IgD-negative memory B cell (primary cell): ENCODE measurements at regions not wholly inside any gene's neighbourhood (a gene's known extent, or its start where the extent isn't known, plus 50 kb on each side); places are given as distances from the start of the nearest gene placed in this dataset.
"Not testable (repeated sequence)": the region's sequence is repeated elsewhere in the genome, so short reads cannot be mapped to it uniquely, and the experiment has no call there.

Experiments
- H3K27ac Mint-ChIP-seq, 3 donors: one replicate each; pipeline ENCODE4 v1.8.0; 2020 to 2022; ENCODE audit warnings: mild to moderate bottlenecking in 3 of 3, mixed read lengths in 3 of 3, moderate library complexity in 1 of 3
- H3K27me3 Mint-ChIP-seq: one replicate; pipeline ENCODE4 v1.8.0; 2021; ENCODE audit warnings: mixed read lengths
- H3K36me3 Mint-ChIP-seq: one replicate; pipeline ENCODE4 v1.8.0; 2020; ENCODE audit warnings: mild to moderate bottlenecking, mixed read lengths
- H3K4me1 Mint-ChIP-seq, 3 donors: one replicate each; pipeline ENCODE4 v1.8.0; 2020 to 2022; ENCODE audit warnings: mixed read lengths in 3 of 3, mild to moderate bottlenecking in 1 of 3
- H3K4me3 Mint-ChIP-seq, 4 donors: one replicate each; pipeline ENCODE4 v1.8.0; 2020 to 2022; ENCODE audit warnings: mild to moderate bottlenecking in 4 of 4, mixed read lengths in 4 of 4, moderate library complexity in 3 of 4
- H3K9me3 Mint-ChIP-seq, 3 donors: one replicate each; pipeline ENCODE4 v1.8.0; 2020 to 2021; ENCODE audit warnings: mixed read lengths in 3 of 3, mild to moderate bottlenecking in 1 of 3

DNA sequence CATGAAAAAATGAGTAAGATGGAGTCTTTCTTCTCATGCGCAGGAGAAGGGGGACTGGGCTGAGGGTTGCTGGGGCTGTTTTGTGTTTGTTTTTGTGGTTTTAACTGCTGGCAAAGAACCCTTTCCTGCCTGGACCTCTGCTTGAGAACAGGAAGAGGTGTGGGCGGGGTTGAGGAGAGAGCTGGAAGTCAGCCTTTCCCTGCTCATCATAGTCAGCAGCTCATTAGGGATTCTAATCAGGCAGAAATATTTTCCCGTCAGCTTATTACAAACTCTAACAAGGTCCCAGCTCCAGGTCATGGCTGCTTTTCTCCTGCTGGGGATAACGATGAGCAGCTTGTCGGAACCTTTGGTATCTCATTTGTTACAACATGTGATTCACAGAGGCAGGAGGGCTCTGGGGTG lies 185.0 kb upstream of the NRXN3 start:
- H3K27ac Mint-ChIP-seq = no peak overlapping the region

DNA sequence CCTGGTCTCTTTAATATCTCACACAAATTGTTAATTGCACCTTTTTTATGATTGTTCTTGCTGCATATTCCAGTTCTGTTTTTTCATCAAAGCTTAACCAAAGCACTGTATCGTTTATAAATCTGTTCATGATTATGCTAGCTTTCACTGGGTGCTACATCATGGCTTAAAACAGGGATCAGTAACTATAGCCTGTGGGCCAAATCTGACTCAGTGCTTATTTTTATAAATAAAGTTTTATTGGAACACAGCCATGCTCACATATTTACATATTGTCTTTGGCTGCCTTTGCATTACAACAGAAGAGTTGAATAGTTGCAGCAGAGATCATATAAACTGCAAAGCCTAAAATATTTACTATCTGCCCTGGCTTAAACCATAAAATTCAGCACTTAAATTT lies 183.4 kb upstream of the NRXN3 start:
- Mint-ChIP-seq H3K4me3 (no peak overlapping the region), H3K36me3 (peaks cover 2% of the 10 kb centered on the region), H3K9me3 (no peaks in the 10 kb centered on the region), H3K27me3 (peaks cover 3% of the 10 kb centered on the region), H3K4me1 (peaks cover 0 to 2% (median 0%) of the 10 kb centered on the region in 3 donors), H3K27ac (no peak overlapping the region)

More for the DNA sequence above, 185.0 kb upstream of the NRXN3 start:
- Mint-ChIP-seq H3K27me3 (peaks cover 12% of the 10 kb centered on the region), H3K4me1 (peaks cover 0 to 2% (median 2%) of the 10 kb centered on the region in 3 donors), H3K9me3 (peaks cover 0 to 2% (median 0%) of the 10 kb centered on the region in 3 donors), H3K4me3 (no peak overlapping the region), H3K36me3 (peaks cover 2% of the 10 kb centered on the region)

DNA sequence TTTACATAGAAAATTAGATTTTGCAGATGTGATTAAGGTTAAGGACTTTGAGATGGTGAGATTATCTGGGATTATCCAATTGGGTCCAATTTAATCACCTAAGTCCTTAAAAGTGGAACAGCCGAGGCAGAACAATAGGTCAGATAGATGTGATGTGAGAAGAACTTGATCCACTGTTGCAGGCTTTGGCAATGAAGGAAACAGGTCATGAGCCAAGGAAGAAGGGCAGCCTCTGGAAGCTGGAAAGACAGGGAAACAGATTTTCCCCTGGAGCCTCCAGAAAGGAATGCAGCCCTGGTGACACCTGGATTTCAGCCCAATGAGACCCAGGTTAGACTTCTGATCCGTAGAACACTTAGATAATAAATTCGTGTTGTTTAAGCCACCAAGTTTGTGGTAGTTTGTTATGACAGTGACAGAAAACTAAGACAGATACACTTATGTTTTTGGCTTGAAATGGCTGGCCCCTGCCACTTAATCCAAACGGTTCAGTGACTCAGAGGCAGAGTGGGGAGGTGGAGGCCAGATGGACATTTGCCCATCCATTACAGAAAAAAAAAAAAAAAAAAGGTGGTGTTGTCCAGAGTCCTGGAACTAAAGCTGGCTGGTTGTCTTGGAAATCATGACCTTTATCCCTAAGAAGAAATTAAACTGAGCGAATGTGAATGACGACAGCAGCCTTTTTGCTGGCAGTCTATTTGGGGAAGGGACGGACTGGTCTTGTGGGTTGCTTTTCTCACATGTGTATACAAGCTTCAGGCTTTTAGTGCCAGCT lies 181.9 kb upstream of the NRXN3 start:
- Mint-ChIP-seq H3K27me3 (peaks cover 3% of the 10 kb centered on the region), H3K36me3 (peaks cover 2% of the 10 kb centered on the region), H3K4me3 (no peak overlapping the region), H3K9me3 (no peaks in the 10 kb centered on the region), H3K4me1 (peaks cover 0 to 2% (median 0%) of the 10 kb centered on the region in 3 donors), H3K27ac (no peak overlapping the region)

DNA sequence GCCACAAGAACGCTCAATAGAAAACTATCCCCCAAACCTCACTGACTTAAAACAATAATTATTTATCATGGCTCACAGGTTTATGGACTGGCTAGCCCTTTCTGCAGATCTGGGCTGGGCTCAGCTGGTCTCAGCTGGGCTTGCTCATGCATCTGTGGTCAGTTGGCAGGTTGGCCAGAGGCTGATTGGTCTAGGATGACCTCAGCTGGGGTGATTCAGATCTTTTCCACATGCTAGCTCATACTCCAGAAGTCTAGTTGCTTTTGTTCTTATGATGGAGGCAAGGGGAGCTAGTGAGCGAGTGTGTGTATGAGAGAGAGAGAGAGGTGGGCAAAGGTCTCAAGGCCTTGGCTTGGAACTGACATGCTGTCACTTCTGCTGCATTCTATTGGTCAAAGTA lies 181.2 kb upstream of the NRXN3 start:
- peaks cover 2% of the 10 kb centered on the region for H3K36me3 Mint-ChIP-seq
- H3K4me1 Mint-ChIP-seq = peaks cover 0 to 2% (median 0%) of the 10 kb centered on the region in 3 donors
- peaks cover 3% of the 10 kb centered on the region for H3K27me3 Mint-ChIP-seq
- no peak overlapping the region for H3K4me3 Mint-ChIP-seq
- H3K27ac Mint-ChIP-seq = no peak overlapping the region
- no peaks in the 10 kb centered on the region for H3K9me3 Mint-ChIP-seq

DNA sequence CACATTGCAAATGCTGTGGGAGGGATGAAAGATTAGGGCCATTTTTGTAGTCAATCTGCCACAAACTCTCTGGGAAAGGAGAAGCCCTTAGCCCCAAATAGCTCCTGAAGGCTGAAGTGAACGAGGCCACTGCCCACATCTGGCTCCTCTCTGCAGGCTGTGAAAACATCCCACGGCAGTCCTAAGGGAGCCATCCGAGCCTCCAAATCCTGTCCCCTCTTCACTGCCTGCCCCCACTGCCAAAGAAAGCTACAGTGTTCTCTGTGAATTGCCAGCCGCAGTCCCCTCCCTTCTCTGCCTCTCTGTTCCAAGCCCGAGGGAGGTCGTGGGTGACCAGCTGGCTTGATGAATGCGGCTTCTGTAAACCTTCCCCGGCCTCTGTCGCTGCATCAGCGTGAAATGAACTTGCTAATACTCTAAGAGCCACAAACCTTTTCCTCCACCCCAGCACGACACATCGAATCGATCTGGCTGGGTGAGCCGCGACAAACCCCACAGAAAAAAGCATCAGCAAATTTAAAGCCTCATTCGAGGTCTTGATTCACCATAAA lies 180.7 kb upstream of the NRXN3 start:
- H3K27me3 Mint-ChIP-seq = peaks cover 3% of the 10 kb centered on the region
- no peaks in the 10 kb centered on the region for H3K9me3 Mint-ChIP-seq
- no peak overlapping the region for H3K27ac Mint-ChIP-seq
- no peak overlapping the region for H3K4me3 Mint-ChIP-seq
- H3K36me3 Mint-ChIP-seq = peaks cover 2% of the 10 kb centered on the region
- H3K4me1 Mint-ChIP-seq = peaks cover 0 to 2% (median 0%) of the 10 kb centered on the region in 3 donors

DNA sequence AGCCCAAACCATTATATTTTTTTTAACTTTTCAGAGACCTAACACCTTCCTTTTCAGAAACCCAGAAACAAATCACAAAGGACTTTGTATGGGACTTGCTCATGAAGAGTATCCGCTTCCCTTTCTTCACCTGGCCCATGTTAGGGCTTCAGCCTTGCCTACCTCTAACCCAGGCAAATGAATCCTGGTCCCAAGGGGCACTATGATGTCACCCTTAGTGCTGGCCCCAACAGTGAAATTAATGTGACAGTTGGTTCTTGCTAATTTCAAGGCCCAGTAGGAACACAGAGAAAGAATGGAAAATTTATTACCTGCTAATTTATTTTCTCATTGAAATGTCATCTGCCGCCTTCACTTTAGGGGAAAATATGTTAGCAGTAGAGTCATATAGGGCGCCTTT lies 179.8 kb upstream of the NRXN3 start:
- peaks cover 2% of the 10 kb centered on the region for H3K36me3 Mint-ChIP-seq
- H3K4me1 Mint-ChIP-seq = peaks cover 0 to 2% (median 0%) of the 10 kb centered on the region in 3 donors
- no peaks in the 10 kb centered on the region for H3K9me3 Mint-ChIP-seq
- H3K27ac Mint-ChIP-seq = no peak overlapping the region
- no peak overlapping the region for H3K4me3 Mint-ChIP-seq
- H3K27me3 Mint-ChIP-seq = peaks cover 1% of the 10 kb centered on the region

DNA sequence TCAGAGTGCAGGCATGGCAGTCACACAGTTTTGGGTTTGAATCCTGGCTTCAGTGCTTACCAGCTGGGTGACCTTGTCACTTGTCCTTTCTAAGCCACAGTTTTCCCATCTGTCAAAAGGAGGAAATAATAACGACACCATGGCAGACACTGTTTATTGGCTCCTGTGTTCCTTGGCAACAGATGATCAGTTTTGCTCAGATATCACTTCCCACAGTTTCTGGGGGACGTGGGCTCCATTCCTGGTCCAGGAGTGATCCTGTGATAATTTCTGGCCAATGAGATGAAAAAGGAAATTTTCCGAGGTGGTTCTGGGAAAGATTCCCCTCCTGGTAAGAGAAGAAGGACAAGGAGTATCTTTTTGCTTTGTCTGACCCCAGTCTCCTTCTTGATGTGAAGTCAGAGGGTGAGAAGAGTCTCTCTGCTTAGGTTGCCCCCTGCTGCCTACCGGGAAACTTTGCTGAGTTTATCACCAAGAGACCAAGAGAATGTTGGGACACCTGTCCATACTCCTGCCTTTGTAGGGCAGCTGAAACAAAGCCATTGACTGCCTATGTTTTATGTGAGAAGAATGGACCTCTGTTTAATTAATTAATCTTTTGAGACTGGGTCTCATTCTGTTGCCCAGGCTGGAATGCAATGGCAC lies 178.9 kb upstream of the NRXN3 start:
- peaks cover 0 to 2% (median 0%) of the 10 kb centered on the region in 3 donors for H3K4me1 Mint-ChIP-seq
- H3K27ac Mint-ChIP-seq = no peak overlapping the region
- H3K9me3 Mint-ChIP-seq = no peaks in the 10 kb centered on the region
- H3K4me3 Mint-ChIP-seq = no peak overlapping the region
- peaks cover 1% of the 10 kb centered on the region for H3K27me3 Mint-ChIP-seq
- peaks cover 2% of the 10 kb centered on the region for H3K36me3 Mint-ChIP-seq

DNA sequence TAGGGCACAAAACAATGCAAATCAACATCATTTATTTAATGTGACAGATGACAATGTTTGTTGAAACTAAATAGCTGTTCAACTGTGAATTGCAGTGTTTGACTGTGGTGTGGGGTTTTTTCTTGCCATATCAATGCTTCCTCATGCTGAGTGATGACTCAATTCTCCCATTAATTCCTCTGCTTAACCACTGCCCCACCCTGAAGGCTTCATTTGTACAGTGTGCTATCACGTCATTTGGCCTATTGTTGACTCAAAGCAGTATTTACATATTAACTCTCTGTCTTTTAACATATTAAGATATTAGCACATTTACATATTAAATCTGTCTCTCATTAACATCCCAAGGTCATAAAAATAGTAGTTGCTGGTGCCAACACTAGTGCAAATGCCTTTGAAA lies 164.8 kb upstream of the NRXN3 start:
- peaks cover 4 to 30% (median 14%) of the 10 kb centered on the region in 3 donors for H3K9me3 Mint-ChIP-seq
- no peak overlapping the region for H3K27ac Mint-ChIP-seq
- peaks cover 6% of the 10 kb centered on the region for H3K27me3 Mint-ChIP-seq
- H3K4me3 Mint-ChIP-seq = no peak overlapping the region
- peaks cover 0 to 2% (median 0%) of the 10 kb centered on the region in 3 donors for H3K4me1 Mint-ChIP-seq
- H3K36me3 Mint-ChIP-seq = no peaks in the 10 kb centered on the region

DNA sequence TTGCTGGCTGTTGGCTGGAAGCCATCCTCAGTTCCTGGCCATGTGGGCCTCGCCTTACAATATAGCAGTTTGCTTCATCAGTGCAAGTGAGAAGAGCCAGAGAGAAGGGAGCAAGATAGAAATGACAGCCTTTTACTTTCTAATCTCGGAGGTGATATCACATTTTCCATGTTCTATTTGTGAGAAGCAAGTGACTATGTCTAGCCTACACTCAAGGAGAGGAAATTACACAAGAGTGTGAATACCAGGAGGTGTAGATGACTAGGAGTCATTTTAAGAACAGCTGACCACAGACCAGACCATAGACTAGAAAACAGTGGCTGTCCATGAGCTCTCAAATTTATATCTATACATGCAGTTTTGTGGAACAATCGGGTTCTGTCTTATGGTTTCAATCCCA lies 163.0 kb upstream of the NRXN3 start:
- no peak overlapping the region for H3K4me3 Mint-ChIP-seq
- no peaks in the 10 kb centered on the region for H3K36me3 Mint-ChIP-seq
- H3K27me3 Mint-ChIP-seq = peaks cover 5% of the 10 kb centered on the region
- H3K4me1 Mint-ChIP-seq = peaks cover 0 to 2% (median 0%) of the 10 kb centered on the region in 3 donors
- H3K27ac Mint-ChIP-seq = no peak overlapping the region
- peaks cover 4 to 23% (median 14%) of the 10 kb centered on the region in 3 donors for H3K9me3 Mint-ChIP-seq

DNA sequence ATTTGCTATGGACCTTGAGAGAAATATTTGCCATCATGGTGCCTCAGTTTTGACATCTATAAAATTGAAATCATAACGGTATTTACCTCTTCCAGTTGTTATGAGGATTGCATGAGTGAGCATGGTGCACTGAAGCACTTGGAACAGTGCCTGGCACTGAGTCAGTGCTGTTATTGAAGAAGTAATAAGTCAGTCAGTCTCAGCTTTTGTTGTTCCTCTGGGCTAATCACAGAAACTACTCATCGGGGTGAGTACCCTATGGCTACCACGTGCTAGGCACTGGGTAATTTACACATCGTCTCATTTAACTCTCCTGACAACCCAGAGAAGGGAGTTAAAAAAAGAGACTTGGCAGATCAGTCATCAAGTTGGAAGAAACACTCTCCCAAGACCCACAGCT lies 159.5 kb upstream of the NRXN3 start:
- peaks cover 0 to 2% (median 0%) of the 10 kb centered on the region in 3 donors for H3K4me1 Mint-ChIP-seq
- peaks cover 3 to 8% (median 4%) of the 10 kb centered on the region in 3 donors for H3K9me3 Mint-ChIP-seq
- no peaks in the 10 kb centered on the region for H3K36me3 Mint-ChIP-seq
- no peak overlapping the region for H3K27ac Mint-ChIP-seq
- H3K27me3 Mint-ChIP-seq = peaks cover 5% of the 10 kb centered on the region
- H3K4me3 Mint-ChIP-seq = no peak overlapping the region

DNA sequence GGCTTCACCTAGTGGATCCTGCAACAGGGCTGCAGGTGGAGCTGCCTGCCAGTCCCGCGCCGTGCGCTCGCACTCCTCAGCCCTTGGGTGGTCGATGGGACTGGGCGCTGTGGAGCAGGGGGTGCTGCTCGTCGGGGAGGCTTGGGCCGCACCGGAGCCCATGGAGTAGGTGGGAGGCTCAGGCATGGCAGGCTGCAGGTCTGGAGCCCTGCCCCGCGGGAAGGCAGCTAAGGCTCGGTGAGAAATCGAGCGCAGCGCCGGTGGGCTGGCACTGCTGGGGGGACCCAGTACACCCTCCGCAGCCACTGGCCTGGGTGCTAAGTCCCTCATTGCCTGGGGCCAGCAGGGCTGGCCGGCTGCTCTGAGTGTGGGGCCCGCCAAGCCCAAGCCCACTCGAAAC lies 156.3 kb upstream of the NRXN3 start:
- not testable (repeated sequence) for H3K36me3 Mint-ChIP-seq, H3K9me3 Mint-ChIP-seq, H3K27ac Mint-ChIP-seq, H3K4me3 Mint-ChIP-seq, H3K4me1 Mint-ChIP-seq, H3K27me3 Mint-ChIP-seq

DNA sequence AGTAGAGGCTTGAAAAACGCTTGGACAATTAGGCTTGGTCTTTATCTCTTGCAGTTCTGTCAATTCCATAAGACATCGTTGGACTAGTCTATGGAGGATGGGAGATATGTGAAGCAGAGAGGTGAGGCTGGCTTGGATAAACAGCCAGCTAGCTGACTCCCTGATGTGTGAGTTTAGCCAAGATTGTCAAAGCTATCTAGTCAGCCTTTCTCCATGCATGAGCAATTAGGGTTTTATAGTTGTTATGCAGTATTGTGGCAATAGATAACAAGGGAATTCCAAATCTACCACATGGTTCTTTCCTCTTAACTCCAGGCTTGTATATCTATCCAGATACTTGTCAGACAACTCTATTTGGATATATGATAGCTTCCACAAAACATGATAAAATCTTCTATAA lies 153.6 kb upstream of the NRXN3 start:
- peaks cover 0 to 3% (median 2%) of the 10 kb centered on the region in 3 donors for H3K9me3 Mint-ChIP-seq
- H3K36me3 Mint-ChIP-seq = no peaks in the 10 kb centered on the region
- peaks cover 6% of the 10 kb centered on the region for H3K27me3 Mint-ChIP-seq
- H3K4me3 Mint-ChIP-seq = no peak overlapping the region
- no peak overlapping the region for H3K27ac Mint-ChIP-seq
- no peaks in the 10 kb centered on the region for H3K4me1 Mint-ChIP-seq

DNA sequence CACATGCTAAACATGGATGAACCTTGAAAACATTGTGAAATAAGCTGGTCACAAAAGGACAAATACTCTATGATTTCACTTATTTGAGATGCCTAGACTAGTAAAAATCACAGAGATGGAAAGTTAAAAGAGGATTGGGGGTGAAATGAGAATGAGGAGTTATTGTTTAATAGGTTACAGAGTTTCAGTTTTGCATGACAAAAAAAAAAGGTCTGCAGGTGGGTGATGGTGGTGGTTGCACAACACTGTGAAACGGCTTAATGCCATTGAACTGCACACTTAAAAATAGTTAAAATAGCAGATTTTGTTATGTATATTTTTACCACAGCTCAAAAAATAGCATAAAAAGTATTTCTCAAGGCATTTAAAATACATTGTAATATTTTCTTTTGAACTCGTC lies 151.9 kb upstream of the NRXN3 start:
- Mint-ChIP-seq H3K36me3 (no peaks in the 10 kb centered on the region), H3K27me3 (peaks cover 6% of the 10 kb centered on the region), H3K4me1 (no peaks in the 10 kb centered on the region), H3K4me3 (no peak overlapping the region), H3K27ac (no peak overlapping the region), H3K9me3 (peaks cover 0 to 3% (median 2%) of the 10 kb centered on the region in 3 donors)

DNA sequence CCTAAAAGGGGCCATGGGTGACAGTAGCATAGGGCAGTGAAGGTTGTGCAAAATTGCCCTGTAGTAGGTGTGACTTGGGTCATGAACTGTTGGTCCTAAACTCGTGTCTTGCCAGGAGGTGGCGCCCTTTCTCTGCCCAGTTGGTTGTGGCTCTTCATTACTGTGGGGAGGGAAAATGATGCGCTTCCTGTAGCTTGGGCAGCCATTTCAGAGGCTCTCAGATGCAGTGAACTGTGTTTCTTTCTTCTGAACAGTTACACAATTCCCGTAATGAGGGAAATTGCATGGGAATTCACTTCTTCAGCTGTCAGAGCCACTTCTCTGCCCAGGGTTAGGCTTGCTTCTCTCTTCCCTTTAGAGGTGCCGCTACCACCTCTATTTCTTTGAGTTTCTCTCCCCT lies 148.1 kb upstream of the NRXN3 start:
- H3K9me3 Mint-ChIP-seq = peaks cover 1 to 2% (median 2%) of the 10 kb centered on the region in 3 donors
- H3K27me3 Mint-ChIP-seq = peaks cover 9% of the 10 kb centered on the region
- no peak overlapping the region for H3K27ac Mint-ChIP-seq
- H3K4me1 Mint-ChIP-seq = no peaks in the 10 kb centered on the region
- H3K36me3 Mint-ChIP-seq = no peaks in the 10 kb centered on the region
- H3K4me3 Mint-ChIP-seq = no peak overlapping the region

DNA sequence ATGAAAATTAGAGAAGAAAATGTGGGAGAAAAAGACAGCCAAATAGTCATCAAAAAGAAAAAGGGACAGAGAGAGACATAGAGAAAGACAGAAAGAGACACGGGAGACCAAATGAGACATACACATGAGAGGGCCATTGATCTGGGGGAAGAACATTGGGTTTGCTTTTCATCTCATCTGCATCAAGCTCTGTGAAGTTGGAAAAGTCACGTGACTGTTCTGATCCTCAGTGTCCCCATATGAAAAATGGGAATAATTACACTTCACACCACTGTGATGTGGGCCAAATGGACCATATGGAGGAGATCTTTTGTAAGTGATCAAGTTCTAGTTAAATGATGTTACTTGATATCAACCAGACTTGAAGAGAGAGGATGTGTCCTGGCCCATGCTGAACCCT lies 147.1 kb upstream of the NRXN3 start:
- Mint-ChIP-seq H3K4me3 (no peak overlapping the region), H3K9me3 (peaks cover 0 to 2% (median 1%) of the 10 kb centered on the region in 3 donors), H3K36me3 (no peaks in the 10 kb centered on the region), H3K4me1 (no peaks in the 10 kb centered on the region), H3K27ac (no peak overlapping the region), H3K27me3 (peaks cover 9% of the 10 kb centered on the region)
